ENCODE measurements at regions not wholly inside any gene's neighbourhood (a gene's known extent, or its start where the extent isn't known, plus 50 kb on each side); places are given as distances from the start of the nearest gene placed in this dataset.

- Histone ChIP-seq H3K9me3 (no peaks in the 10 kb centered on the region), H3K4me1 (no peaks in the 10 kb centered on the region), H3K4me3 (no peak overlapping the region), H3K27me3 (no peaks in the 10 kb centered on the region), H3K36me3 (no peaks in the 10 kb centered on the region), H3K27ac (no peak overlapping the region)
- WGBS, 4 donors: 34 to 53% (median 40%) methylated on average over 1 of the region's 1 CpG
- DNase-seq (peak in 2 of 5 donors; percentile 7 to 38), ATAC-seq (peak in 3 of 4 donors; percentile 55 to 59 (median 58))
- intact Hi-C loops (cut with DNase I): no loop called here
- TF ChIP-seq CTCF (IDR thresholded peaks at IDR 0.05) (no peak), POLR2A (IDR thresholded peaks at IDR 0.05) (no peak)
These were observed 79.6 kb downstream of the ZC3H11B start for GRCh38 chr1:219533280-219533679.

- intact Hi-C loops (cut with DNase I): no loop called here
These were observed 83.8 kb downstream of the ZC3H11B start for GRCh38 chr1:219529116-219529515.

GRCh38 chr1:219528633-219529032 is 84.3 kb downstream of the ZC3H11B start:
- H3K4me3 ChIP-seq: no peak overlapping the region
- intact Hi-C loops (cut with DNase I): no loop called here
- H3K4me1 ChIP-seq: no peaks in the 10 kb centered on the region
- WGBS, 4 donors: 91 to 93% (median 92%) methylated on average over 3 of the region's 3 CpGs
- TF ChIP-seq CTCF (IDR thresholded peaks at IDR 0.05): no peak
- no peak for TF ChIP-seq POLR2A (IDR thresholded peaks at IDR 0.05)
- H3K27ac ChIP-seq: no peak overlapping the region
- H3K27me3 ChIP-seq: no peaks in the 10 kb centered on the region
- H3K9me3 ChIP-seq: no peaks in the 10 kb centered on the region
- DNase-seq (no peak), ATAC-seq (no peak)
- no peaks in the 10 kb centered on the region for H3K36me3 ChIP-seq

More at GRCh38 chr1:219529116-219529515, 83.8 kb downstream of the ZC3H11B start:
- Histone ChIP-seq H3K36me3 (no peaks in the 10 kb centered on the region), H3K4me3 (no peak overlapping the region), H3K27me3 (no peaks in the 10 kb centered on the region), H3K4me1 (no peaks in the 10 kb centered on the region), H3K9me3 (no peaks in the 10 kb centered on the region), H3K27ac (no peak overlapping the region)
- no peak for DNase-seq
- WGBS, 4 donors: 64 to 84% (median 70%) methylated on average over 2 of the region's 2 CpGs
- ATAC-seq: no peak
- TF ChIP-seq CTCF (IDR thresholded peaks at IDR 0.05): no peak

- TF ChIP-seq CTCF (IDR thresholded peaks at IDR 0.05) (no peak), POLR2A (IDR thresholded peaks at IDR 0.05) (no peak)
- 81 to 90% (median 83%) methylated on average over 3 of the region's 3 CpGs for whole genome bisulfite sequencing, 4 donors
- ATAC-seq: no peak
- no peaks in the 10 kb centered on the region for H3K27me3 ChIP-seq
- no peaks in the 10 kb centered on the region for H3K36me3 ChIP-seq
- H3K27ac ChIP-seq: no peak overlapping the region
- H3K4me3 ChIP-seq: no peak overlapping the region
- H3K9me3 ChIP-seq: no peaks in the 10 kb centered on the region
- intact Hi-C loops (cut with DNase I): no loop called here
- no peak for DNase-seq
- no peaks in the 10 kb centered on the region for H3K4me1 ChIP-seq
These were observed 84.9 kb downstream of the ZC3H11B start for GRCh38 chr1:219527994-219528393.

Measured in heart left ventricle (tissue), 16 donors.